ENCODE measurements at regions not wholly inside any gene's neighbourhood (a gene's known extent, or its start where the extent isn't known, plus 50 kb on each side); places are given as distances from the start of the nearest gene placed in this dataset.

DNA sequence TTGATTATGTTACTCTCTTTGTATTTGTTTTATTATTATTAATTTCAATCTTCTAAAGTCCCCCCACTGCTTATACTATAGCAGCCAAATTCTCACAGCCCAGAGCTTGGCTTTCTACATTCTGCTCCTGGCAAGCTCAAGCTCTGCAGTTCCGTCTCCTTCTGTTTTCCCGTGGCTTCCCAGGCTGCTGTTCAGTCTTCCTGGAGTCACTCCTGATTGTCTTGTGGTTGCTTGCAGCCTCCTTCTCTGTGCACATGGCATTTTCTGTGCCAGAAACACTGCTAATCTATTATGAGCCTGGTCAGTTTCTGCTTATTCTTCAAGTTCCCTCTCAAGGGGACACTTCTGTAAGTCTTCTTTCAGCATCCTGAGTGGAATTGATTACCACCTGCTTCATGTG, 533.7 kb upstream of the IGFBP3 start:
- Histone ChIP-seq H3K36me3 (ENCODE audit: control insufficient read depth, insufficient read depth, low read length) (no peaks in the 10 kb centered on the region), H3K27me3 (ENCODE audit: control insufficient read depth, insufficient read depth, low read length) (no peaks in the 10 kb centered on the region), H3K4me1 (ENCODE audit: control insufficient read depth, insufficient read depth, low read length) (no peaks in the 10 kb centered on the region), H3K27ac (ENCODE audit: low read length) (no peak overlapping the region), H3K9me3 (ENCODE audit: control insufficient read depth, insufficient read depth, low read length) (no peaks in the 10 kb centered on the region), H3K4me3 (ENCODE audit: low read length) (no peak overlapping the region)
- Mint-ChIP-seq H3K4me3 (no peak overlapping the region), H3K9me3 (peaks cover 14 to 21% of the 10 kb centered on the region in 2 donors), H3K27me3 (ENCODE audit: low read depth in 2 of 2) (no peaks in the 10 kb centered on the region), H3K36me3 (no peaks in the 10 kb centered on the region), H3K4me1 (no peaks in the 10 kb centered on the region), H3K27ac (no peak overlapping the region)
- TF ChIP-seq, protein P1, sequence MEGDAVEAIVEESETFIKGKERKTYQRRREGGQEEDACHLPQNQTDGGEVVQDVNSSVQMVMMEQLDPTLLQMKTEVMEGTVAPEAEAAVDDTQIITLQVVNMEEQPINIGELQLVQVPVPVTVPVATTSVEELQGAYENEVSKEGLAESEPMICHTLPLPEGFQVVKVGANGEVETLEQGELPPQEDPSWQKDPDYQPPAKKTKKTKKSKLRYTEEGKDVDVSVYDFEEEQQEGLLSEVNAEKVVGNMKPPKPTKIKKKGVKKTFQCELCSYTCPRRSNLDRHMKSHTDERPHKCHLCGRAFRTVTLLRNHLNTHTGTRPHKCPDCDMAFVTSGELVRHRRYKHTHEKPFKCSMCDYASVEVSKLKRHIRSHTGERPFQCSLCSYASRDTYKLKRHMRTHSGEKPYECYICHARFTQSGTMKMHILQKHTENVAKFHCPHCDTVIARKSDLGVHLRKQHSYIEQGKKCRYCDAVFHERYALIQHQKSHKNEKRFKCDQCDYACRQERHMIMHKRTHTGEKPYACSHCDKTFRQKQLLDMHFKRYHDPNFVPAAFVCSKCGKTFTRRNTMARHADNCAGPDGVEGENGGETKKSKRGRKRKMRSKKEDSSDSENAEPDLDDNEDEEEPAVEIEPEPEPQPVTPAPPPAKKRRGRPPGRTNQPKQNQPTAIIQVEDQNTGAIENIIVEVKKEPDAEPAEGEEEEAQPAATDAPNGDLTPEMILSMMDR (IDR thresholded peaks at IDR 0.05) = no peak
- intact Hi-C loops (cut with micrococcal nuclease) = no loop called here
- no peak for ATAC-seq
- DNase-seq = no peak
- WGBS (ENCODE audit: insufficient coverage) = 64% methylated on average over 2 of the region's 2 CpGs

GRCh38 chr7:46452561-46453135, 531.6 kb upstream of the IGFBP3 start:
- H3K9me3 ChIP-seq (ENCODE audit: control insufficient read depth, insufficient read depth, low read length) = no peaks in the 10 kb centered on the region
- no peak overlapping the region for H3K4me3 Mint-ChIP-seq
- H3K27me3 ChIP-seq (ENCODE audit: control insufficient read depth, insufficient read depth, low read length) = no peaks in the 10 kb centered on the region
- H3K36me3 Mint-ChIP-seq = no peaks in the 10 kb centered on the region
- ATAC-seq = no peak
- intact Hi-C loops (cut with micrococcal nuclease) = no loop called here
- H3K4me1 ChIP-seq (ENCODE audit: control insufficient read depth, insufficient read depth, low read length) = no peaks in the 10 kb centered on the region
- TF ChIP-seq, protein P1 (IDR thresholded peaks at IDR 0.05) = no peak
- no peak for DNase-seq
- no peak overlapping the region for H3K27ac ChIP-seq (ENCODE audit: low read length)
- H3K9me3 Mint-ChIP-seq = peaks cover 20 to 21% of the 10 kb centered on the region in 2 donors
- H3K4me3 ChIP-seq (ENCODE audit: low read length) = no peak overlapping the region
- no peaks in the 10 kb centered on the region for H3K27me3 Mint-ChIP-seq (ENCODE audit: low read depth in 2 of 2)
- no CpG with 5 or more reads among the region's 1 CpG for WGBS (ENCODE audit: insufficient coverage)
- H3K4me1 Mint-ChIP-seq = no peaks in the 10 kb centered on the region
- H3K36me3 ChIP-seq (ENCODE audit: control insufficient read depth, insufficient read depth, low read length) = no peaks in the 10 kb centered on the region
- no peak overlapping the region for H3K27ac Mint-ChIP-seq

DNA sequence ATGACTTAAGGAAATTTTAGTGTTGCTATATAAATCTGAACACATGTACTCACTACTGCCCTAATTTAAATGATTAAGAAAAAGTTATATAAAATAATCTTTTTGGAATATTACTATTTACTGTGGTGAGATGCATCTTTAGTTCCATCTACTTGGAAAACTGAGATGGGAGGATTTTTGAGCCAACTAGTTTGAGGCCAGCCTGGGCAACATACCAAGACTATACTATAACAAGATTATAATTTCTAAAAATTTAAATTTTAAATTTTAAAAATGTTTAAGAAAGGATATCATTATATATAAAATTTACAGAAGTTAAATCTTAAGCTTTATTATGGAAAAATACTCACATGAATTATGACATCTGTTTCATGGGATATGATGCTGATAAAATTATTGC, 530.8 kb upstream of the IGFBP3 start:
- no peaks in the 10 kb centered on the region for H3K36me3 Mint-ChIP-seq
- no peaks in the 10 kb centered on the region for H3K9me3 ChIP-seq (ENCODE audit: control insufficient read depth, insufficient read depth, low read length)
- DNase-seq (no peak), ATAC-seq (no peak)
- no peaks in the 10 kb centered on the region for H3K4me1 Mint-ChIP-seq
- TF ChIP-seq, protein P1 (IDR thresholded peaks at IDR 0.05) = no peak
- no peak overlapping the region for H3K4me3 ChIP-seq (ENCODE audit: low read length)
- no peaks in the 10 kb centered on the region for H3K27me3 ChIP-seq (ENCODE audit: control insufficient read depth, insufficient read depth, low read length)
- H3K4me3 Mint-ChIP-seq = no peak overlapping the region
- H3K4me1 ChIP-seq (ENCODE audit: control insufficient read depth, insufficient read depth, low read length) = no peaks in the 10 kb centered on the region
- intact Hi-C loops (cut with micrococcal nuclease) = no loop called here
- H3K27me3 Mint-ChIP-seq (ENCODE audit: low read depth in 2 of 2) = no peaks in the 10 kb centered on the region
- peaks cover 18 to 21% of the 10 kb centered on the region in 2 donors for H3K9me3 Mint-ChIP-seq
- no peaks in the 10 kb centered on the region for H3K36me3 ChIP-seq (ENCODE audit: control insufficient read depth, insufficient read depth, low read length)
- no peak overlapping the region for H3K27ac ChIP-seq (ENCODE audit: low read length)
- H3K27ac Mint-ChIP-seq = no peak overlapping the region

GRCh38 chr7:46450886-46451285, 529.8 kb upstream of the IGFBP3 start:
- Histone ChIP-seq H3K9me3 (ENCODE audit: control insufficient read depth, insufficient read depth, low read length) (no peaks in the 10 kb centered on the region), H3K36me3 (ENCODE audit: control insufficient read depth, insufficient read depth, low read length) (no peaks in the 10 kb centered on the region), H3K27ac (ENCODE audit: low read length) (no peak overlapping the region), H3K27me3 (ENCODE audit: control insufficient read depth, insufficient read depth, low read length) (no peaks in the 10 kb centered on the region), H3K4me3 (ENCODE audit: low read length) (no peak overlapping the region), H3K4me1 (ENCODE audit: control insufficient read depth, insufficient read depth, low read length) (no peaks in the 10 kb centered on the region)
- intact Hi-C loops (cut with micrococcal nuclease) = no loop called here
- H3K9me3 Mint-ChIP-seq = peaks cover 20 to 26% of the 10 kb centered on the region in 2 donors
- no peaks in the 10 kb centered on the region for H3K27me3 Mint-ChIP-seq (ENCODE audit: low read depth in 2 of 2)
- H3K27ac Mint-ChIP-seq = no peak overlapping the region
- H3K4me1 Mint-ChIP-seq = no peaks in the 10 kb centered on the region
- no peaks in the 10 kb centered on the region for H3K36me3 Mint-ChIP-seq
- no peak overlapping the region for H3K4me3 Mint-ChIP-seq
- no peak for DNase-seq
- TF ChIP-seq, protein P1 (IDR thresholded peaks at IDR 0.05) = no peak
- no peak for ATAC-seq

Measured in natural killer cell (primary cell).